GM23338 (cell line): ENCODE measurements at regions not wholly inside any gene's neighbourhood (a gene's known extent, or its start where the extent isn't known, plus 50 kb on each side); places are given as distances from the start of the nearest gene placed in this dataset.

Experiments used
- ATAC-seq: fragments of 200-7000 bp; cut with Tn5 transposase; 3 replicates; pipeline ENCODE4 v1.9.1; 2020
- DNase-seq: peaks from one replicate; pipeline ENCODE4 v3.0.0-alpha.2; 2015; ENCODE audit warnings: low spot score
- H2AFZ ChIP-seq: fragments of 200-600 bp; sonication (generic); 2 replicates; pipeline ENCODE4 v1.8.0; 2016; ENCODE audit warnings: antibody characterized with exemption, mild to moderate bottlenecking, moderate library complexity
- H3F3A ChIP-seq: fragments of 200-600 bp; sonication (generic); replicated peaks from 2 replicates; pipeline ENCODE4 v1.8.0; 2017; ENCODE audit warnings: antibody characterized with exemption, mixed run types, low read depth
- H3K27ac ChIP-seq: fragments of 200-600 bp; sonication (generic); 2 replicates; pipeline ENCODE4 v1.6.1; 2016; ENCODE audit warnings: low read depth
- H3K27me3 ChIP-seq: fragments of 200-600 bp; sonication (generic); 2 replicates; pipeline ENCODE4 v1.8.0; 2016; ENCODE audit warnings: mild to moderate bottlenecking, mixed run types, moderate library complexity; ENCODE audit not compliant: insufficient read depth
- H3K36me3 ChIP-seq: fragments of 200-600 bp; sonication (generic); 2 replicates; pipeline ENCODE4 v1.8.0; 2016; ENCODE audit warnings: mild to moderate bottlenecking; ENCODE audit not compliant: insufficient read depth
- H3K4me1 ChIP-seq: fragments of 200-600 bp; sonication (generic); 2 replicates; pipeline ENCODE4 v1.8.0; 2016; ENCODE audit warnings: mild to moderate bottlenecking, moderate library complexity; ENCODE audit not compliant: insufficient read depth
- H3K4me2 ChIP-seq: fragments of 200-600 bp; sonication (generic); 2 replicates; pipeline ENCODE4 v1.7.1; 2017; ENCODE audit warnings: mixed run types
- H3K4me3 ChIP-seq: fragments of 200-600 bp; sonication (generic); 2 replicates; pipeline ENCODE4 v1.6.1; 2016; ENCODE audit warnings: mixed run types
- H3K79me2 ChIP-seq: fragments of 200-600 bp; sonication (generic); replicated peaks from 2 replicates; pipeline ENCODE4 v1.8.0; 2017; ENCODE audit warnings: mild to moderate bottlenecking; ENCODE audit not compliant: insufficient read depth
- H3K9me2 ChIP-seq: fragments of 200-600 bp; sonication (generic); 2 replicates; pipeline ENCODE4 v1.8.0; 2017; ENCODE audit not compliant: insufficient read depth
- H4K20me1 ChIP-seq: fragments of 200-600 bp; sonication (generic); replicated peaks from 2 replicates; pipeline ENCODE4 v1.8.0; 2017; ENCODE audit warnings: mild to moderate bottlenecking; ENCODE audit not compliant: insufficient read depth
- H3K27ac Mint-ChIP-seq: 2 replicates; pipeline ENCODE4 v1.8.0; 2020; ENCODE audit warnings: inconsistent platforms, mild to moderate bottlenecking, moderate library complexity, mixed read lengths
- H3K27me3 Mint-ChIP-seq: 3 replicates; pipeline ENCODE4 v1.8.0; 2022; ENCODE audit warnings: low read depth, mild to moderate bottlenecking, moderate library complexity, mixed read lengths, inconsistent platforms; ENCODE audit not compliant: insufficient read depth, poor library complexity
- H3K36me3 Mint-ChIP-seq: 3 replicates; pipeline ENCODE4 v1.8.0; 2021; ENCODE audit warnings: low read depth, mild to moderate bottlenecking, inconsistent platforms, moderate library complexity, mixed read lengths
- H3K4me1 Mint-ChIP-seq: 3 replicates; pipeline ENCODE4 v1.8.0; 2020; ENCODE audit warnings: mild to moderate bottlenecking, inconsistent platforms, mixed read lengths
- H3K4me3 Mint-ChIP-seq: 3 replicates; pipeline ENCODE4 v1.8.0; 2021; ENCODE audit warnings: moderate library complexity, mild to moderate bottlenecking, inconsistent platforms, mixed read lengths
- H3K9me3 Mint-ChIP-seq: 3 replicates; pipeline ENCODE4 v1.8.0; 2020; ENCODE audit warnings: moderate library complexity, mild to moderate bottlenecking, inconsistent platforms, mixed read lengths
- CREB1 ChIP-seq: fragments of 250-450 bp; sonication (Bioruptor Pico); IDR thresholded peaks from 2 replicates; pipeline ENCODE4 v1.5.0; 2020; ENCODE audit warnings: low read depth, mild to moderate bottlenecking, moderate library complexity
- ETS1 ChIP-seq: IDR thresholded peaks from 2 replicates; pipeline ENCODE4 v1.6.1; 2016; ENCODE audit warnings: antibody characterized with exemption
- EZH2 ChIP-seq: fragments of 200-600 bp; sonication (generic); IDR thresholded peaks from one replicate; pipeline ENCODE4 v1.8.0; 2017; ENCODE audit warnings: antibody characterized with exemption, mild to moderate bottlenecking, low read depth; ENCODE audit not compliant: unreplicated experiment
- EZH2phosphoT487 ChIP-seq: fragments of 200-600 bp; sonication (generic); IDR thresholded peaks from one replicate; pipeline ENCODE4 v1.8.1; 2018; ENCODE audit warnings: antibody characterized with exemption; ENCODE audit not compliant: unreplicated experiment
- JUNB ChIP-seq: IDR thresholded peaks from one replicate; pipeline ENCODE4 v1.6.1; 2016; ENCODE audit warnings: antibody characterized with exemption; ENCODE audit not compliant: unreplicated experiment
- NANOG ChIP-seq: IDR thresholded peaks from 2 replicates; pipeline ENCODE4 v1.6.1; 2016; ENCODE audit warnings: antibody characterized with exemption, borderline replicate concordance
- POLR2AphosphoS5 ChIP-seq: IDR thresholded peaks from 2 replicates; pipeline ENCODE4 v1.6.1; 2016; ENCODE audit warnings: antibody characterized with exemption, low read depth
- STAT1 ChIP-seq: IDR thresholded peaks from one replicate; pipeline ENCODE4 v1.6.1; 2016; ENCODE audit warnings: antibody characterized with exemption; ENCODE audit not compliant: unreplicated experiment
- ZNF114 ChIP-seq: fragments of 250-450 bp; sonication (Bioruptor Pico); IDR thresholded peaks from 2 replicates; pipeline ENCODE4 v1.5.0; 2020; ENCODE audit warnings: mild to moderate bottlenecking, moderate library complexity
- ZNF331 ChIP-seq: fragments of 250-450 bp; sonication (Bioruptor Pico); IDR thresholded peaks from 2 replicates; pipeline ENCODE4 v1.5.0; 2020; ENCODE audit warnings: low read depth, mild to moderate bottlenecking, moderate library complexity
- ZNF462 ChIP-seq: fragments of 250-450 bp; sonication (Bioruptor Pico); IDR thresholded peaks from 2 replicates; pipeline ENCODE4 v1.5.0; 2020; ENCODE audit warnings: mild to moderate bottlenecking, moderate library complexity
- TF ChIP-seq, protein P1 (sequence below), 2 experiments: fragments of 200-600 bp in 1 of 2; sonication (generic) in 1 of 2; conservative IDR thresholded peaks; 2 replicates each; pipeline versions ENCODE4 v1.5.1 to v1.6.1; 2016 to 2017; ENCODE audit warnings: antibody characterized with exemption in 2 of 2, low read depth in 2 of 2, mild to moderate bottlenecking in 2 of 2, moderate library complexity in 1 of 2
- TF ChIP-seq, protein P2 (sequence below): IDR thresholded peaks from one replicate; pipeline ENCODE4 v1.6.1; 2018; ENCODE audit warnings: antibody characterized with exemption; ENCODE audit not compliant: unreplicated experiment

GRCh38 chr6:1545654-1546053 is 64.1 kb upstream of the FOXC1 start:
- Mint-ChIP-seq H3K36me3 (no peaks in the 10 kb centered on the region), H3K9me3 (no peaks in the 10 kb centered on the region), H3K27me3 (peaks cover 4% of the 10 kb centered on the region), H3K27ac (no peak overlapping the region), H3K4me3 (no peak overlapping the region), H3K4me1 (no peaks in the 10 kb centered on the region)
- DNase-seq (no peak), ATAC-seq (no peak)
- TF ChIP-seq ETS1 = no peak
- no peak for TF ChIP-seq POLR2AphosphoS5
- no peak for TF ChIP-seq STAT1
- TF ChIP-seq NANOG = no peak
- no peak for TF ChIP-seq ZNF114 (CRISPR knock-in tag)
- TF ChIP-seq EZH2phosphoT487 = no peak
- no peak for TF ChIP-seq JUNB
- TF ChIP-seq ZNF331 (CRISPR knock-in tag) = no peak
- TF ChIP-seq, protein P1, sequence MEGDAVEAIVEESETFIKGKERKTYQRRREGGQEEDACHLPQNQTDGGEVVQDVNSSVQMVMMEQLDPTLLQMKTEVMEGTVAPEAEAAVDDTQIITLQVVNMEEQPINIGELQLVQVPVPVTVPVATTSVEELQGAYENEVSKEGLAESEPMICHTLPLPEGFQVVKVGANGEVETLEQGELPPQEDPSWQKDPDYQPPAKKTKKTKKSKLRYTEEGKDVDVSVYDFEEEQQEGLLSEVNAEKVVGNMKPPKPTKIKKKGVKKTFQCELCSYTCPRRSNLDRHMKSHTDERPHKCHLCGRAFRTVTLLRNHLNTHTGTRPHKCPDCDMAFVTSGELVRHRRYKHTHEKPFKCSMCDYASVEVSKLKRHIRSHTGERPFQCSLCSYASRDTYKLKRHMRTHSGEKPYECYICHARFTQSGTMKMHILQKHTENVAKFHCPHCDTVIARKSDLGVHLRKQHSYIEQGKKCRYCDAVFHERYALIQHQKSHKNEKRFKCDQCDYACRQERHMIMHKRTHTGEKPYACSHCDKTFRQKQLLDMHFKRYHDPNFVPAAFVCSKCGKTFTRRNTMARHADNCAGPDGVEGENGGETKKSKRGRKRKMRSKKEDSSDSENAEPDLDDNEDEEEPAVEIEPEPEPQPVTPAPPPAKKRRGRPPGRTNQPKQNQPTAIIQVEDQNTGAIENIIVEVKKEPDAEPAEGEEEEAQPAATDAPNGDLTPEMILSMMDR (conservative IDR thresholded peaks at IDR 0.05; ENCODE audit: low read depth in 2 of 2) = no peak
- no peak for TF ChIP-seq EZH2
- TF ChIP-seq, protein P2, sequence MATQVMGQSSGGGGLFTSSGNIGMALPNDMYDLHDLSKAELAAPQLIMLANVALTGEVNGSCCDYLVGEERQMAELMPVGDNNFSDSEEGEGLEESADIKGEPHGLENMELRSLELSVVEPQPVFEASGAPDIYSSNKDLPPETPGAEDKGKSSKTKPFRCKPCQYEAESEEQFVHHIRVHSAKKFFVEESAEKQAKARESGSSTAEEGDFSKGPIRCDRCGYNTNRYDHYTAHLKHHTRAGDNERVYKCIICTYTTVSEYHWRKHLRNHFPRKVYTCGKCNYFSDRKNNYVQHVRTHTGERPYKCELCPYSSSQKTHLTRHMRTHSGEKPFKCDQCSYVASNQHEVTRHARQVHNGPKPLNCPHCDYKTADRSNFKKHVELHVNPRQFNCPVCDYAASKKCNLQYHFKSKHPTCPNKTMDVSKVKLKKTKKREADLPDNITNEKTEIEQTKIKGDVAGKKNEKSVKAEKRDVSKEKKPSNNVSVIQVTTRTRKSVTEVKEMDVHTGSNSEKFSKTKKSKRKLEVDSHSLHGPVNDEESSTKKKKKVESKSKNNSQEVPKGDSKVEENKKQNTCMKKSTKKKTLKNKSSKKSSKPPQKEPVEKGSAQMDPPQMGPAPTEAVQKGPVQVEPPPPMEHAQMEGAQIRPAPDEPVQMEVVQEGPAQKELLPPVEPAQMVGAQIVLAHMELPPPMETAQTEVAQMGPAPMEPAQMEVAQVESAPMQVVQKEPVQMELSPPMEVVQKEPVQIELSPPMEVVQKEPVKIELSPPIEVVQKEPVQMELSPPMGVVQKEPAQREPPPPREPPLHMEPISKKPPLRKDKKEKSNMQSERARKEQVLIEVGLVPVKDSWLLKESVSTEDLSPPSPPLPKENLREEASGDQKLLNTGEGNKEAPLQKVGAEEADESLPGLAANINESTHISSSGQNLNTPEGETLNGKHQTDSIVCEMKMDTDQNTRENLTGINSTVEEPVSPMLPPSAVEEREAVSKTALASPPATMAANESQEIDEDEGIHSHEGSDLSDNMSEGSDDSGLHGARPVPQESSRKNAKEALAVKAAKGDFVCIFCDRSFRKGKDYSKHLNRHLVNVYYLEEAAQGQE = no peak
- TF ChIP-seq ZNF462 (CRISPR knock-in tag) = no peak
- no peak for TF ChIP-seq CREB1 (CRISPR knock-in tag)
- H4K20me1 ChIP-seq = no peaks in the 10 kb centered on the region
- H3K4me2 ChIP-seq = no peak overlapping the region
- H2AFZ ChIP-seq = no peak overlapping the region
- H3K79me2 ChIP-seq = no peaks in the 10 kb centered on the region
- H3K9me2 ChIP-seq = peaks cover 4% of the 10 kb centered on the region
- H3F3A ChIP-seq = no peaks in the 10 kb centered on the region
- no peaks in the 10 kb centered on the region for H3K4me1 ChIP-seq
- no peaks in the 10 kb centered on the region for H3K36me3 ChIP-seq
- H3K27ac ChIP-seq = no peak overlapping the region
- H3K27me3 ChIP-seq = no peaks in the 10 kb centered on the region
- no peak overlapping the region for H3K4me3 ChIP-seq
